Gastroesophageal sphincter (tissue), 4 donors: ENCODE measurements at regions not wholly inside any gene's neighbourhood (a gene's known extent, or its start where the extent isn't known, plus 50 kb on each side); places are given as distances from the start of the nearest gene placed in this dataset.
A peak's percentile ranks its signal among the peaks of the same experiment; 100 is the strongest.

ENCODE experiments used
- ATAC-seq: fragments of 150-250 bp; one replicate; pipeline ENCODE4 v1.9.1; 2016; ENCODE audit warnings: mild to moderate bottlenecking, moderate library complexity
- H3K27ac ChIP-seq, 4 donors: fragments of 200-600 bp; sonication (generic) in 3 of 4; 1 replicate in 3 of 4; 2 replicates in 1 of 4; pipeline ENCODE4 v1.5.1; 2016 to 2019
- H3K27me3 ChIP-seq: fragments of 200-600 bp; sonication (generic); one replicate; pipeline ENCODE4 v1.5.1; 2019
- H3K36me3 ChIP-seq, 2 donors: fragments of 200-600 bp; sonication (generic); one replicate each; pipeline ENCODE4 v1.5.1; 2019; ENCODE audit warnings: control low read depth in 1 of 2
- H3K4me1 ChIP-seq, 3 donors: fragments of 200-600 bp; sonication (generic); 1 replicate in 2 of 3; 2 replicates in 1 of 3; pipeline ENCODE4 v1.5.1; 2016 to 2019; ENCODE audit warnings: control low read depth in 2 of 3
- H3K4me3 ChIP-seq, 2 donors: fragments of 200-600 bp; sonication (generic); one replicate each; pipeline ENCODE4 v1.5.1; 2019; ENCODE audit warnings: mild to moderate bottlenecking in 1 of 2, moderate library complexity in 1 of 2
- H3K9me3 ChIP-seq, 3 donors: fragments of 200-600 bp; sonication (generic); one replicate each; pipeline ENCODE4 v1.5.1; 2017 to 2019; ENCODE audit warnings: control low read depth in 2 of 3
- CTCF ChIP-seq, 4 experiments: fragments of 200-600 bp in 2 of 4; fragments of 450-650 bp in 2 of 4; sonication (generic) in 1 of 4; IDR thresholded peaks; one replicate each; pipeline ENCODE4 v1.5.1; 2017 to 2019; ENCODE audit warnings: antibody characterized with exemption in 4 of 4, mild to moderate bottlenecking in 2 of 4, moderate library complexity in 2 of 4
- EP300 ChIP-seq: sonication (generic); formaldehyde crosslinking; IDR thresholded peaks from one replicate; pipeline ENCODE4 v1.6.1; 2017; ENCODE audit warnings: antibody characterized with exemption, mild to moderate bottlenecking
- POLR2A ChIP-seq, 2 donors: fragments of 450-650 bp; IDR thresholded peaks; one replicate each; pipeline ENCODE4 v1.6.1; 2017; ENCODE audit warnings: antibody characterized with exemption in 2 of 2, mild to moderate bottlenecking in 2 of 2, moderate library complexity in 1 of 2
- POLR2AphosphoS5 ChIP-seq: sonication (generic); formaldehyde crosslinking; IDR thresholded peaks from one replicate; pipeline ENCODE4 v1.6.1; 2017; ENCODE audit warnings: antibody characterized with exemption
- WGBS, 2 donors: methylation state at CpG; one replicate each; pipeline ENCODE4 v1.1.5; 2018; ENCODE audit warnings: low coverage in 1 of 2; 5-methylcytosine and 5-hydroxymethylcytosine counted together

DNA sequence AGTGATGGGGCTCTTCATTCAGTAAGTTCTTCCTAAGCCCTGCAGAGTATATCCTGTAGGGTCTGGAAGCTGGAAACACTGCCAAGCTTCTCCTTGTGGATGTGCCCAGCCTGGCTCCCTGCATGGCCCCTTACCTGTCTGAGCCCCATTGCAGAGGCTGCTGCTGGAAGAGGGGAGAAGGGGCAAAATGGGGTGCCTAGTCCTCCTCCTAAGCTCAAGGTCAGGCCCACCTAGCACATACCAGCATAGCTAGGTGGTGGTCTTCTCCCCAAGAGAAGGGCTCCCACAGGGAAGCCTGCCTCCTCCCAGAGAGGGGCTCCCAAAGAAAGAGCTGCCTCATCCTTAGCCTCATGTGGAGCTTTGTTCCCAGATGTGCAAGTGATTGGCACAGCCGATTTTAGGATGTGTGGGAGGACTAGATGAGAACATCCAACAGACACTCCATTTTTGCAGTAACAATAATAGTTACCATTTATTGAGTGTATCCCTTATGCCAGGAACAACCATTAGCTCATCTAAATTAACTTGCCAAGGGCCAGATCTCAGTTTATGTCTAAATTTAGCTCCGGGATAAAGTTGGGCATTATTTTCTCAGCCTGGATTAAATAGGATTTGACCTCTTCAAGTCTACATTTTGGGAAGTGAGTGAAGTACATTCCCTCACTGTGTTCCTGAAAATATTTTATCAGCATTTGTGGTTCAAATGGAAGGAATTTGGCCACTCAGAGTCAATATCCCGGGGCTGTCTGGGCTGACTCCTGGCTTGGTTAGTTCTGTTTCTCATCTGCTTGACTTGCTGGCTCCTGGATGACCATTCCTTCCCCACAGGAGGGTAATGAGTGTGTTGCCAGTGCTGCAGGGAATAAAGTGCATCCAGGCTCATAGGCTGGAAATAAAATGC, 291.1 kb upstream of the ROPN1 start:
- Histone ChIP-seq H3K36me3 (no peaks in the 10 kb centered on the region), H3K27ac (peak overlapping the region; percentile 66 to 86 (median 84)), H3K9me3 (no peaks in the 10 kb centered on the region), H3K27me3 (no peaks in the 10 kb centered on the region), H3K4me3 (no peak overlapping the region), H3K4me1 (peaks cover 10 to 46% (median 12%) of the 10 kb centered on the region in 3 donors)
- TF ChIP-seq EP300 (no peak), CTCF (IDR thresholded peaks at IDR 0.05) (no peak), POLR2AphosphoS5 (peak; percentile 95), POLR2A (IDR thresholded peaks at IDR 0.05) (no peak)
- WGBS, 2 donors, result 17 to 23% methylated on average over 1 to 3 of the region's 3 CpGs
- peak; percentile 80 for ATAC-seq

DNA sequence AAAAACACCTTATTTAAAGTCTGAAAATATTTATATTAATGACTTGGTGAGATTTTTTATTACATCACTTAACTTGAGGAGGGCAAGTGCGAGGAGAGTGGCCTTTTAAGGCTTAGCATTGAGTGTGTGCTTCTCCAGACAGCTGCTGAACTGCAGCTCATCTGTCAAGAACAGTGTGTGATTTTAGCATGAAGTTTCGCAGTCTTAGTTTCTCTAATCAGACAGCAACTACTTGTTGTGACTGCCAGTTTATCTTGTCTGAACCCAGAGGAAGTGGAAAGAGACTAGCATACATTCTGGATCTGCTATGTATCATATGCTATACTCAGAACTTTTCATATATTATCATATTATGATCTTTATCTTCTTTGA, 291.7 kb upstream of the ROPN1 start:
- no peaks in the 10 kb centered on the region for H3K27me3 ChIP-seq
- peak overlapping the region; percentile 66 to 86 (median 84) for H3K27ac ChIP-seq
- ATAC-seq, result peak; percentile 68
- no peak for TF ChIP-seq POLR2A (IDR thresholded peaks at IDR 0.05)
- no peak for TF ChIP-seq CTCF (IDR thresholded peaks at IDR 0.05)
- TF ChIP-seq EP300, result no peak
- no peak for TF ChIP-seq POLR2AphosphoS5
- 20 to 38% methylated on average over 2 of the region's 2 CpGs for WGBS, 2 donors
- H3K9me3 ChIP-seq, result no peaks in the 10 kb centered on the region
- H3K4me3 ChIP-seq, result no peak overlapping the region
- H3K4me1 ChIP-seq, result peaks cover 10 to 39% (median 10%) of the 10 kb centered on the region in 3 donors
- no peaks in the 10 kb centered on the region for H3K36me3 ChIP-seq

GRCh38 chr3:124288996-124289395, 297.1 kb upstream of the ROPN1 start:
- ATAC-seq, result no peak
- TF ChIP-seq CTCF (IDR thresholded peaks at IDR 0.05), result no peak
- TF ChIP-seq POLR2A (IDR thresholded peaks at IDR 0.05), result no peak
- no peak for TF ChIP-seq EP300
- TF ChIP-seq POLR2AphosphoS5, result no peak
- H3K27me3 ChIP-seq, result no peaks in the 10 kb centered on the region

GRCh38 chr3:124291008-124291407, 299.1 kb upstream of the ROPN1 start:
- Histone ChIP-seq H3K9me3 (no peaks in the 10 kb centered on the region), H3K36me3 (no peaks in the 10 kb centered on the region), H3K4me3 (no peak overlapping the region), H3K27ac (no peak overlapping the region), H3K4me1 (no peaks in the 10 kb centered on the region), H3K27me3 (no peaks in the 10 kb centered on the region)
- TF ChIP-seq POLR2A (IDR thresholded peaks at IDR 0.05), result no peak
- 65 to 96% methylated on average over 2 of the region's 2 CpGs for WGBS, 2 donors
- ATAC-seq, result no peak

More at GRCh38 chr3:124288996-124289395, 297.1 kb upstream of the ROPN1 start:
- no peak overlapping the region for H3K4me3 ChIP-seq
- no peaks in the 10 kb centered on the region for H3K36me3 ChIP-seq
- no peak overlapping the region for H3K27ac ChIP-seq
- H3K4me1 ChIP-seq, result peaks cover 3 to 6% (median 4%) of the 10 kb centered on the region in 3 donors
- no peaks in the 10 kb centered on the region for H3K9me3 ChIP-seq

- no peaks in the 10 kb centered on the region for H3K27me3 ChIP-seq
- ATAC-seq, result no peak
- TF ChIP-seq EP300, result no peak
- no peak for TF ChIP-seq CTCF (IDR thresholded peaks at IDR 0.05)
- TF ChIP-seq POLR2AphosphoS5, result no peak
- no peak for TF ChIP-seq POLR2A (IDR thresholded peaks at IDR 0.05)
- H3K4me3 ChIP-seq, result no peak overlapping the region
- WGBS, 2 donors, result 100% methylated on average over 3 of the region's 4 CpGs; no CpG with 5 or more reads in 1 of the 2 donors
- no peaks in the 10 kb centered on the region for H3K4me1 ChIP-seq
- H3K36me3 ChIP-seq, result no peaks in the 10 kb centered on the region
- no peak overlapping the region for H3K27ac ChIP-seq
- no peaks in the 10 kb centered on the region for H3K9me3 ChIP-seq
Measured at GRCh38 chr3:124292329-124292728, 300.4 kb upstream of the ROPN1 start.
